Nephron progenitor cell (in vitro differentiated cells): ENCODE measurements at regions not wholly inside any gene's neighbourhood (a gene's known extent, or its start where the extent isn't known, plus 50 kb on each side); places are given as distances from the start of the nearest gene placed in this dataset.
A peak's percentile ranks its signal among the peaks of the same experiment; 100 is the strongest.

ENCODE experiments used
- DNase-seq: peaks from one replicate; pipeline ENCODE4 v3.0.0; 2021
- H3K27ac Mint-ChIP-seq: 2 replicates; pipeline ENCODE4 v1.8.0; 2021; ENCODE audit warnings: mild to moderate bottlenecking, moderate library complexity, mixed read lengths
- H3K27me3 Mint-ChIP-seq: 2 replicates; pipeline ENCODE4 v1.8.0; 2021; ENCODE audit warnings: mild to moderate bottlenecking, low read depth, mixed read lengths; ENCODE audit not compliant: poor library complexity
- H3K36me3 Mint-ChIP-seq: 2 replicates; pipeline ENCODE4 v1.8.0; 2021; ENCODE audit warnings: low read depth, mixed read lengths
- H3K4me1 Mint-ChIP-seq: 2 replicates; pipeline ENCODE4 v1.8.0; 2021; ENCODE audit warnings: mixed read lengths
- H3K4me3 Mint-ChIP-seq: 2 replicates; pipeline ENCODE4 v1.8.0; 2021; ENCODE audit warnings: mild to moderate bottlenecking, moderate library complexity, mixed read lengths
- H3K9me3 Mint-ChIP-seq: 2 replicates; pipeline ENCODE4 v1.8.0; 2021; ENCODE audit warnings: mild to moderate bottlenecking, moderate library complexity, mixed read lengths
- TF ChIP-seq, protein P1 (sequence below): fragments of 200-600 bp; sonication (generic); IDR thresholded peaks from 2 replicates; pipeline ENCODE4 v1.5.0; 2021; ENCODE audit warnings: antibody characterized with exemption

DNA sequence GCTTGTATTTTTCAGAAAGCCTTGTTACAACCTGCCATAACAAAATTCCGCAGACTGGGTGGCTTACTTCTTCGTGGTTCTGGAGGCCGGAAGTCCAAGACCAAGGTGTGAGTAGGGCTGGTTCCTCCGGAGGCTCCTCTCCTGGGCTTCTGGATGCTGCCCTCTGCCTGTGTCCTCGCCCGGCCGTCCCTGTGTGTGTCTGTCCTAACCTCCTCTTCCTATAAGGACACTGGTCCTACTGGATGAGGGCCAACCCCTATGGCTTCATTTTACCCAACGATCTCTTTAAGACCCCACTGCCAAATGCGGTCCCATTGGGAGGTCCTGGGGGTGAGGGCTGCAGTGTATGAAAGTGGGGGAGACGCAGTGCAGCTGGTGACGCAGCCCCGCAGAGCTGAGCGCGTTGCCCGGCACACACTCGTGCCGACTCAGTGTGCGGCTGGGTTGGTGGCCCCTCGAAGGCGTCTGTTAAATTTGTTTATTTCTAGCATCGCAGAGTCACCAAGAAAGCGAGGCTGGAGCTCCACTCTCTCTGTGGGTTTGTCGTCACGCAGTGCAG is 116.7 kb downstream of the SOX1 start:
- peak overlapping the region; percentile 51 for H3K27ac Mint-ChIP-seq
- TF ChIP-seq, protein P1, sequence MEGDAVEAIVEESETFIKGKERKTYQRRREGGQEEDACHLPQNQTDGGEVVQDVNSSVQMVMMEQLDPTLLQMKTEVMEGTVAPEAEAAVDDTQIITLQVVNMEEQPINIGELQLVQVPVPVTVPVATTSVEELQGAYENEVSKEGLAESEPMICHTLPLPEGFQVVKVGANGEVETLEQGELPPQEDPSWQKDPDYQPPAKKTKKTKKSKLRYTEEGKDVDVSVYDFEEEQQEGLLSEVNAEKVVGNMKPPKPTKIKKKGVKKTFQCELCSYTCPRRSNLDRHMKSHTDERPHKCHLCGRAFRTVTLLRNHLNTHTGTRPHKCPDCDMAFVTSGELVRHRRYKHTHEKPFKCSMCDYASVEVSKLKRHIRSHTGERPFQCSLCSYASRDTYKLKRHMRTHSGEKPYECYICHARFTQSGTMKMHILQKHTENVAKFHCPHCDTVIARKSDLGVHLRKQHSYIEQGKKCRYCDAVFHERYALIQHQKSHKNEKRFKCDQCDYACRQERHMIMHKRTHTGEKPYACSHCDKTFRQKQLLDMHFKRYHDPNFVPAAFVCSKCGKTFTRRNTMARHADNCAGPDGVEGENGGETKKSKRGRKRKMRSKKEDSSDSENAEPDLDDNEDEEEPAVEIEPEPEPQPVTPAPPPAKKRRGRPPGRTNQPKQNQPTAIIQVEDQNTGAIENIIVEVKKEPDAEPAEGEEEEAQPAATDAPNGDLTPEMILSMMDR = no peak
- peaks cover 22% of the 10 kb centered on the region for H3K27me3 Mint-ChIP-seq
- H3K9me3 Mint-ChIP-seq = no peaks in the 10 kb centered on the region
- no peak overlapping the region for H3K4me3 Mint-ChIP-seq
- H3K36me3 Mint-ChIP-seq = no peaks in the 10 kb centered on the region
- no peak for DNase-seq
- peaks cover 13% of the 10 kb centered on the region for H3K4me1 Mint-ChIP-seq

DNA sequence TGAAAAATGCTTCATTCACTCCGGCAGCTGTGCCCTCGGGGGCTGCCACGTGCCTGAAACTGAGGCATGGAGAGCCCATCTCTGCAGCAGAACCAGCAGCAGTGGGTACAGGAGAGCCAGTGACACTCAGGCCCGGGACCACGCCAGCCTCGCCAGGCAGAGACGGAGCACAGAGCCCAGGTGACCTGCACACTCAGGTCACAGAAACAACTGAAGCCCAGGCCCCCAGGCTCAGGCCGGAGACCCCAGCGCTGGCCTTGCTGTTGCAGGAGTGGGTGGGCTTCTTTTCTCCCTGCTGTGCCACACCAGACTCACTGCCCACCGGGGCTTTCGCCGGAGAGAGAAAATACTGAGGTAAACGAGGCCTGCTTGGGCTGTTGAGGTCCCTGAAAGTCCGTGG is 117.3 kb downstream of the SOX1 start:
- H3K9me3 Mint-ChIP-seq = no peaks in the 10 kb centered on the region
- H3K27ac Mint-ChIP-seq = no peak overlapping the region
- DNase-seq = no peak
- TF ChIP-seq, protein P1 = no peak
- peaks cover 13% of the 10 kb centered on the region for H3K4me1 Mint-ChIP-seq
- no peaks in the 10 kb centered on the region for H3K36me3 Mint-ChIP-seq
- no peak overlapping the region for H3K4me3 Mint-ChIP-seq
- H3K27me3 Mint-ChIP-seq = peaks cover 17% of the 10 kb centered on the region

DNA sequence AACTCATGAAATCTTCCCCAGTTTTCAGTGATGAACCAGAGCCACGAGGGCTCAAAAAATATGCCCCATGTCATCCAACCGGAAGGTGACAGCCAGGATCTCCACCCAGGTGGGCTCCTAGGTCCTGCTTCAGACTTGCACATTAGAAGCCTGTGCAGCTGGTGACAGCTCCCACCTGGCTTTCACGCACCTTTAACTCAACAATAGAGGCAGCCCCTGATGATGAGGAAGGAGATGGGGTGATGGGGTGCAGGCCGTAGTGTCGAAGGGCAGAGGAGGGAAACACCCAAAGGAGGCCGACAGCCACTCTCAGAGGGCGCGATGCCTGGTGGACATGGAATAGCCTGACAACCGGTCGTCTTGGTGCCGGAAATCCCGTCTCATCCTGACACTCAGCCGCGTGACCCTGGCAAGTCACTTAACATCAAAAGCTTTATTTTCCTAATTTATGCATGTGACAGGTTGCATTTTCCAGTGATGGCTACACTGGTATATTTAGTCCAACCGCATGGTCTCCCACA is 118.0 kb downstream of the SOX1 start:
- Mint-ChIP-seq H3K27me3 (peaks cover 15% of the 10 kb centered on the region), H3K9me3 (no peaks in the 10 kb centered on the region), H3K4me3 (no peak overlapping the region), H3K27ac (no peak overlapping the region), H3K36me3 (no peaks in the 10 kb centered on the region), H3K4me1 (peaks cover 13% of the 10 kb centered on the region)
- DNase-seq = no peak
- TF ChIP-seq, protein P1 = no peak

DNA sequence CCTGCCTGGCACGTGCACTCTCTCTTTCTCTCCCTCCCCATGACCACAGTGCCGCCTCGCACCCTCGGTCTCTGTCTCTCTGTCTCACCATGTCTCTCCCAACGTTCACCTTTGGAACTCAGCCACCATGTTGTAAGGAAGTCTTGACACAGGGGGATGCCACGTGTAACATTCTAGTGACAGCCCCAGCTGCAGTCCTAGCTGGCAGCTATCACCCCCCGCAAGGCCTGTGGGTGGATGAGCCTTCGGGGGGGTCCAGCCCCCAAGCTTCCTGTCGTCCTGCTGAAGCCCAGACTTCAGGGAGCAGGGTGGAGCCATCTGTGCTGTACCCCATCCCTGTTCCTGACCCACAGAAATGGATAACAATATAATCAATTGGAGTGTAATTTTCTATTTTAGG is 118.5 kb downstream of the SOX1 start:
- peaks cover 13% of the 10 kb centered on the region for H3K27me3 Mint-ChIP-seq
- DNase-seq = no peak
- no peaks in the 10 kb centered on the region for H3K36me3 Mint-ChIP-seq
- peaks cover 13% of the 10 kb centered on the region for H3K4me1 Mint-ChIP-seq
- H3K9me3 Mint-ChIP-seq = peaks cover 2% of the 10 kb centered on the region
- no peak overlapping the region for H3K4me3 Mint-ChIP-seq
- H3K27ac Mint-ChIP-seq = no peak overlapping the region
- TF ChIP-seq, protein P1 = no peak

DNA sequence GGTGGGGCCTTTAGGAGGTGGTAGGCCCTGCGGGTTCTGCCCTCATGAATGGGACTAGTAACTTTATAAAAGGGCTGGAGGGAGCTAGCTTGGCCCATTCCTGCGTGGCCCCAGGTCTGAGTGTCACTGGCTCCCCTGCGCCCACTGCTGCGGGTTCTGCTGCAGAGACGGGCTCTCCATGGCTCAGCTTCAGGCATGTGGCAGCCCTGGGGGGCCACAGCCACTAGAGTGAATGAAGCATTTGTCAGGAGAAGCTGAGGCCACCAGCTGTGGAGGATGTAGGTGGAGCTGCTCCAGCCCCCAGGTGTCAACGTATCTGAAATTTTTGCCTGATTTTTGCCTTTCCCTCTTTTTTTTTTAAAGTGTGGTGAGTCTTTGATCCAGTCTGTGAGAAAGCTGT is 119.1 kb downstream of the SOX1 start:
- Mint-ChIP-seq H3K9me3 (peaks cover 9% of the 10 kb centered on the region), H3K27me3 (peaks cover 7% of the 10 kb centered on the region), H3K36me3 (no peaks in the 10 kb centered on the region), H3K4me3 (no peak overlapping the region), H3K4me1 (peaks cover 10% of the 10 kb centered on the region), H3K27ac (no peak overlapping the region)
- TF ChIP-seq, protein P1 = no peak
- DNase-seq = no peak
